Thyroid gland (tissue), 4 donors: ENCODE measurements at regions not wholly inside any gene's neighbourhood (a gene's known extent, or its start where the extent isn't known, plus 50 kb on each side); places are given as distances from the start of the nearest gene placed in this dataset.

Experiments used
- DNase-seq, 2 donors: peaks; one replicate each; pipeline ENCODE4 v3.0.0-alpha.2; 2019
- H3K27ac ChIP-seq, 3 donors: fragments of 200-600 bp; sonication (generic); 1 replicate in 2 of 3; 2 replicates in 1 of 3; pipeline ENCODE4 v1.5.1; 2016 to 2019; ENCODE audit warnings: mild to moderate bottlenecking in 1 of 3, moderate library complexity in 1 of 3
- H3K27me3 ChIP-seq: fragments of 200-600 bp; sonication (generic); one replicate; pipeline ENCODE4 v1.5.1; 2019
- H3K36me3 ChIP-seq, 2 donors: fragments of 200-600 bp; sonication (generic); one replicate each; pipeline ENCODE4 v1.5.1; 2016 to 2019
- H3K4me1 ChIP-seq, 2 donors: fragments of 200-600 bp; sonication (generic); one replicate each; pipeline ENCODE4 v1.5.1; 2017 to 2019
- H3K4me3 ChIP-seq, 3 donors: fragments of 200-600 bp; sonication (generic); replicated peaks in 1 of 3; 1 replicate in 2 of 3; 2 replicates in 1 of 3; pipeline ENCODE4 v1.5.1; 2016; ENCODE audit warnings: mild to moderate bottlenecking in 1 of 3
- H3K9me3 ChIP-seq: fragments of 200-600 bp; sonication (generic); one replicate; pipeline ENCODE4 v1.5.1; 2017
- POLR2A ChIP-seq, 2 donors: fragments of 450-650 bp; IDR thresholded peaks; one replicate each; pipeline ENCODE4 v1.6.1; 2017; ENCODE audit warnings: antibody characterized with exemption in 2 of 2, mild to moderate bottlenecking in 2 of 2, moderate library complexity in 1 of 2
- WGBS, 2 donors: methylation state at CpG; one replicate each; pipeline ENCODE4 v1.1.5; 2017; 5-methylcytosine and 5-hydroxymethylcytosine counted together
- intact Hi-C: fragments of 100-400 bp; cut with DNase I; formaldehyde crosslinking; loops from one replicate; pipeline ENCODE4 v1.15.1; 2023
- TF ChIP-seq, protein P1 (sequence below), 6 experiments: fragments of 200-600 bp in 3 of 6; fragments of 450-650 bp in 3 of 6; sonication (generic) in 3 of 6; IDR thresholded peaks; one replicate each; pipeline ENCODE4 v1.5.1; 2016 to 2019; ENCODE audit warnings: antibody characterized with exemption in 6 of 6, mild to moderate bottlenecking in 2 of 6, inconsistent platforms in 1 of 6, moderate library complexity in 1 of 6

DNA sequence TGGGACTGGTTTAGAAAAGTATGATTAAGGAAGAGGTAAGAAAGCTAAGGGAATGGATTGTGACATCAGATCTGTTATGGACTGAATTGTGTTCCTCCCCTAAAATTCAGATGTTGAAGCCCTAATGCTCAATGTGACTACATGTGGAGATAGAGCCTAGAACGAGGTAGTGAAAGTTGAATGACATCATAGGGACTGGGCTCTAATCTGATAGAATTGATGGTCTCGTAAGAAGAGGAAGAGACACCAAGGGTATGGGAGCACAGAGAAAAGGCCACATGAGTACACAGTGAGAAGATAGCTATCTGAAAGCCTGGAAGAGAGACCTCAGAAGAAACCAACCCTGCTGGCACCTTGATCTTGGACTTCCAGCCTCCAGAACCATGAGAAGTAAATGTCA lies 178.3 kb downstream of the TRIB2 start:
- no peaks in the 10 kb centered on the region for H3K27me3 ChIP-seq
- H3K27ac ChIP-seq = no peak overlapping the region
- no peaks in the 10 kb centered on the region for H3K36me3 ChIP-seq
- H3K4me1 ChIP-seq = peaks cover 0 to 4% of the 10 kb centered on the region in 2 donors
- intact Hi-C loops = no loop called here
- TF ChIP-seq POLR2A (IDR thresholded peaks at IDR 0.05) = no peak
- TF ChIP-seq, protein P1, sequence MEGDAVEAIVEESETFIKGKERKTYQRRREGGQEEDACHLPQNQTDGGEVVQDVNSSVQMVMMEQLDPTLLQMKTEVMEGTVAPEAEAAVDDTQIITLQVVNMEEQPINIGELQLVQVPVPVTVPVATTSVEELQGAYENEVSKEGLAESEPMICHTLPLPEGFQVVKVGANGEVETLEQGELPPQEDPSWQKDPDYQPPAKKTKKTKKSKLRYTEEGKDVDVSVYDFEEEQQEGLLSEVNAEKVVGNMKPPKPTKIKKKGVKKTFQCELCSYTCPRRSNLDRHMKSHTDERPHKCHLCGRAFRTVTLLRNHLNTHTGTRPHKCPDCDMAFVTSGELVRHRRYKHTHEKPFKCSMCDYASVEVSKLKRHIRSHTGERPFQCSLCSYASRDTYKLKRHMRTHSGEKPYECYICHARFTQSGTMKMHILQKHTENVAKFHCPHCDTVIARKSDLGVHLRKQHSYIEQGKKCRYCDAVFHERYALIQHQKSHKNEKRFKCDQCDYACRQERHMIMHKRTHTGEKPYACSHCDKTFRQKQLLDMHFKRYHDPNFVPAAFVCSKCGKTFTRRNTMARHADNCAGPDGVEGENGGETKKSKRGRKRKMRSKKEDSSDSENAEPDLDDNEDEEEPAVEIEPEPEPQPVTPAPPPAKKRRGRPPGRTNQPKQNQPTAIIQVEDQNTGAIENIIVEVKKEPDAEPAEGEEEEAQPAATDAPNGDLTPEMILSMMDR (IDR thresholded peaks at IDR 0.05) = no peak
- DNase-seq = no peak
- no peak overlapping the region for H3K4me3 ChIP-seq
- 89 to 90% methylated on average over 2 of the region's 2 CpGs for WGBS, 2 donors
- no peaks in the 10 kb centered on the region for H3K9me3 ChIP-seq

DNA sequence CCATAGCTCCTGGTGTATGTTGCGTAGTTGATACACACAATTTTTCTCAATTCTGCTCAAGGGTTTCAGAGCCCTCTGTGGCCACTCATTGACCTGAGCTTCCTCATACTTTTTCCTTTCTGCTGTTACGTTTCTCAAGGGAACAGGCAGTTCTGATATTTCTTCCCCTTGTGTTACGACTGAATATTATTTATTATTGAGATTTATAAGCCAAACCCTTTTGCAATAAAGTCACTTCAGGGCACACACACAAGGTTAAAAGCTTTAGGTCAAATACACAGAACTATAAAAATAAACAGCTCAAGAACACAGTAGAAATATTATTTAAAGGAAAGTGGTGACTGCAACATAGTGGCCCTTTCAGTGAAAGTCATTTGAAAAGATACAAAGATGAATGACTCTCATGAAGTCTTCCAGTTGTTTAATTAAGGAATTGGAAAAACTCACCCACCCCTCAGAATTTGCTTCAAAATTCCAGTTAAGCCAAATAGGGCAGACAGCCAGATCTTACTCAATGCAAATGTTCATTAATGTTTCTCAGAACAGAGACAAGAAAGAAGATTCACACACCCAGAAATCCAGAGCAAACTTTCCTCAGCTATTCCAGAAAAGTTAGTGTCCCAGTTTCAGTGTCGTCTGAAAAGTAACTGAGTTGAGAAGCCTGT lies 179.7 kb downstream of the TRIB2 start:
- Histone ChIP-seq H3K9me3 (no peaks in the 10 kb centered on the region), H3K4me1 (peaks cover 0 to 4% of the 10 kb centered on the region in 2 donors), H3K36me3 (no peaks in the 10 kb centered on the region), H3K27ac (peak overlapping the region in 2 of 3 donors; percentile 1 to 40), H3K4me3 (no peak overlapping the region), H3K27me3 (no peaks in the 10 kb centered on the region)
- intact Hi-C loops = no loop called here
- DNase-seq = no peak
- WGBS, 2 donors = 75 to 79% methylated on average over 4 of the region's 4 CpGs
- no peak for TF ChIP-seq POLR2A (IDR thresholded peaks at IDR 0.05)
- TF ChIP-seq, protein P1 (IDR thresholded peaks at IDR 0.05) = no peak

DNA sequence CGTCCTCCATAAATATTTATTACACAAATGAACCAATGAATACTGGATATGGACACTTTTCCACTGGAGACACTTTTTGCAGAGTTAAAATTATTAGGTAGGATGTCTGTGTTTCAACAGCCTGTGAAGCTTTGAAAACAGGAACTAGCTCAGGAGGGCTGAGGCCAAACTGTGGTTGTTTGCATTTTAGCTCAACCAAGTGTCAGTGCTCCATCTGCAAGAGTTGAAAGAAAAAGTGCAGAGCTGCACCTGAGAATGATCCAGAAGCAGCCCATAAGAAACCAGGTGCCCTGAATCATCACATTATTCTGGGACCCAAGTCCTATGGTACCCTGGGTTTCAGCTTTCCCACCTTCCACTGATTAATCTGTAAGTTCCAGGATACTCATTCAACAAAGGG lies 180.4 kb downstream of the TRIB2 start:
- Histone ChIP-seq H3K4me1 (peaks cover 0 to 4% of the 10 kb centered on the region in 2 donors), H3K27me3 (no peaks in the 10 kb centered on the region), H3K4me3 (no peak overlapping the region), H3K9me3 (no peaks in the 10 kb centered on the region), H3K36me3 (no peaks in the 10 kb centered on the region), H3K27ac (peak overlapping the region in 2 of 3 donors; percentile 1 to 40)
- 53 to 68% methylated on average over 1 of the region's 1 CpG for WGBS, 2 donors
- intact Hi-C loops = no loop called here
- DNase-seq = no peak
- TF ChIP-seq POLR2A (IDR thresholded peaks at IDR 0.05) = no peak
- TF ChIP-seq, protein P1 (IDR thresholded peaks at IDR 0.05) = no peak

DNA sequence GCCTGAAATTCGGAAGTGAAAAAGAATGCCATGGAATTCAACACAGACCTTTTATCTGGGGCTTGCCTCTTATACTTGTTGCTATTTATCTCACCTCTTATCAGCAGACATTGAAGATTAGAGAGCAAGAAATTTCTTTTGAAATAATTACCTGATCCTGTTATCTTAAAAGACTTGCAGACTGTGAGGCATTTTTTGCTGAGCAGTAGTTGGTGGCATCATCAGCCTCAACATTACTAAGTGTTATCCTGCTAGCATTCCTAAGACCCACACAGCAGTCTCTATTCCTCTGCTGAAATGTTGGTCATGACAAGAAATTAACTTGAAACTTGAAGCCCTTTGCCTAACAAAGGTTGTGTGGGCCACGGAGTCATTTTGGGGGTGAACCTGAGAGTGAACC lies 186.5 kb downstream of the TRIB2 start:
- Histone ChIP-seq H3K27ac (no peak overlapping the region), H3K27me3 (no peaks in the 10 kb centered on the region), H3K9me3 (no peaks in the 10 kb centered on the region), H3K4me3 (no peak overlapping the region), H3K36me3 (no peaks in the 10 kb centered on the region), H3K4me1 (no peaks in the 10 kb centered on the region)
- 85 to 88% methylated on average over 2 of the region's 2 CpGs for WGBS, 2 donors
- TF ChIP-seq, protein P1 (IDR thresholded peaks at IDR 0.05) = no peak
- no peak for TF ChIP-seq POLR2A (IDR thresholded peaks at IDR 0.05)
- no peak for DNase-seq
- intact Hi-C loops = no loop called here

DNA sequence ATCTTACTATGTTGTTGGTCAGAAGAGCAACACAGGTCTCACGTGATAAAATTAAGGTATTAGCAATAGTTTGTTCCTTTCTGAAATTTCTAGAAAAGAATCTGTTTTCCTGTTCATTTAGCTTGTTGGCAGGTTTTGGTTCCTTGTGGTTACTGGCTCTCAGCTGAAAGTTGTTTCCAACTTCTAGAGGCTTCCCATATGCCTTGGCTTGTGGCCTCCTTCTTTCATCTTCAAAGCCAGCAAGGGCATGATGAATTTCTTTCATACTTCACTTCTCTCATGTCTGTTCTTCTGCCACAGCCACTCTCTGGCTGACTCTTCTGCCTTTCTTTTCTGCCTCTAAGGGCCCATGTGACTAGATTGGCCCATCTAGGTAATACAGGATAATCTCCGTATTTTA lies 193.7 kb downstream of the TRIB2 start:
- WGBS, 2 donors = 83 to 90% methylated on average over 2 of the region's 2 CpGs
- H3K27me3 ChIP-seq = no peaks in the 10 kb centered on the region
- no peaks in the 10 kb centered on the region for H3K36me3 ChIP-seq
- H3K9me3 ChIP-seq = no peaks in the 10 kb centered on the region
- intact Hi-C loops = no loop called here
- TF ChIP-seq POLR2A (IDR thresholded peaks at IDR 0.05) = no peak
- TF ChIP-seq, protein P1 (IDR thresholded peaks at IDR 0.05) = no peak
- no peak for DNase-seq
- H3K27ac ChIP-seq = no peak overlapping the region
- no peaks in the 10 kb centered on the region for H3K4me1 ChIP-seq
- H3K4me3 ChIP-seq = no peak overlapping the region
